SK-N-SH (cell line): ENCODE measurements at regions not wholly inside any gene's neighbourhood (a gene's known extent, or its start where the extent isn't known, plus 50 kb on each side); places are given as distances from the start of the nearest gene placed in this dataset.

ENCODE experiments used
- CTCF ChIA-PET: fragments of 300-600, 350-600 bp; formaldehyde crosslinking; extraction: SDS; loops from one replicate; lab custom pipeline; 2021; lab: Yijun Ruan, JAX
- POLR2A ChIA-PET: fragments of 350-600 bp; sonication (Branson Sonifier 250); formaldehyde crosslinking; extraction: SDS; loops from one replicate; lab custom pipeline; 2020; ENCODE audit warnings: antibody characterized with exemption, inconsistent platforms; lab: Yijun Ruan, JAX
- DNase-seq: peaks from one replicate; pipeline ENCODE4 v3.0.0; 2012
- H2AFZ ChIP-seq: fragments of 200-600 bp; sonication (generic); 2 replicates; pipeline ENCODE4 v1.8.1; 2016; ENCODE audit warnings: antibody characterized with exemption, mild to moderate bottlenecking, low read depth
- H3F3A ChIP-seq: fragments of 200-600 bp; sonication (generic); replicated peaks from 2 replicates; pipeline ENCODE3; 2016; ENCODE audit warnings: antibody characterized with exemption, mild to moderate bottlenecking; ENCODE audit not compliant: insufficient read depth
- H3K27ac ChIP-seq, 2 experiments: fragments of 200-500 bp in 1 of 2; fragments of 200-600 bp in 1 of 2; sonication (Bioruptor generic) in 1 of 2; sonication (generic), shearing (Covaris generic) in 1 of 2; 2 replicates each; pipeline versions ENCODE4 v1.5.1 to v1.6.1; 2014 to 2016; ENCODE audit warnings: low read depth in 2 of 2, inconsistent platforms in 1 of 2, low read length in 1 of 2, mild to moderate bottlenecking in 1 of 2, mixed read lengths in 1 of 2
- H3K27me3 ChIP-seq: fragments of 200-600 bp; sonication (generic), shearing (Covaris generic); 2 replicates; pipeline ENCODE4 v1.6.1; 2016; ENCODE audit warnings: mixed run types; ENCODE audit not compliant: insufficient read depth
- H3K36me3 ChIP-seq, 2 experiments: fragments of 200-500 bp in 1 of 2; fragments of 200-600 bp in 1 of 2; sonication (Bioruptor generic) in 1 of 2; sonication (generic) in 1 of 2; replicated peaks in 1 of 2; 2 replicates each; pipeline versions ENCODE3 to v1.5.1; 2014 to 2016; ENCODE audit warnings: low read length in 1 of 2, mild to moderate bottlenecking in 1 of 2; ENCODE audit not compliant: insufficient read depth in 2 of 2, control insufficient read depth in 1 of 2
- H3K4me1 ChIP-seq, 2 experiments: fragments of 200-500 bp in 1 of 2; fragments of 200-600 bp in 1 of 2; sonication (Bioruptor generic) in 1 of 2; sonication (generic), shearing (Covaris generic) in 1 of 2; 2 replicates each; pipeline versions ENCODE4 v1.5.1 to v1.6.1; 2014 to 2016; ENCODE audit warnings: low read depth in 1 of 2, low read length in 1 of 2, mixed run types in 1 of 2; ENCODE audit not compliant: insufficient read depth in 2 of 2, control insufficient read depth in 1 of 2
- H3K4me2 ChIP-seq: fragments of 200-600 bp; sonication (generic), shearing (Covaris generic); 2 replicates; pipeline ENCODE4 v1.6.1; 2017; ENCODE audit warnings: mixed run types
- H3K4me3 ChIP-seq, 2 experiments: fragments of 200-500 bp in 1 of 2; fragments of 200-600 bp in 1 of 2; sonication (Bioruptor generic) in 1 of 2; sonication (generic), shearing (Covaris generic) in 1 of 2; 2 replicates each; pipeline versions ENCODE4 v1.5.1 to v1.8.1; 2014 to 2016; ENCODE audit warnings: low read depth in 2 of 2, inconsistent platforms in 1 of 2, low read length in 1 of 2, mild to moderate bottlenecking in 1 of 2, mixed read lengths in 1 of 2, moderate library complexity in 1 of 2
- H3K79me2 ChIP-seq: fragments of 200-600 bp; sonication (generic); 2 replicates; pipeline ENCODE4 v1.8.1; 2017; ENCODE audit warnings: mild to moderate bottlenecking; ENCODE audit not compliant: insufficient read depth
- H3K9ac ChIP-seq: fragments of 200-600 bp; sonication (generic); 2 replicates; pipeline ENCODE4 v1.6.1; 2017; ENCODE audit warnings: mixed run types
- H3K9me2 ChIP-seq: fragments of 200-600 bp; sonication (generic); 2 replicates; pipeline ENCODE4 v1.6.1; 2017; ENCODE audit warnings: mixed run types
- H3K9me3 ChIP-seq: fragments of 200-600 bp; sonication (generic); 2 replicates; pipeline ENCODE4 v1.6.1; 2017; ENCODE audit warnings: mixed run types, mild to moderate bottlenecking, moderate library complexity
- H4K20me1 ChIP-seq: fragments of 200-600 bp; sonication (generic); 2 replicates; pipeline ENCODE4 v1.6.1; 2017; ENCODE audit warnings: mild to moderate bottlenecking, mixed run types; ENCODE audit not compliant: insufficient read depth
- ELF1 ChIP-seq: IDR thresholded peaks from 2 replicates; pipeline ENCODE4 v1.4.0; 2012
- EP300 ChIP-seq, 2 experiments: IDR thresholded peaks; 2 replicates each; pipeline versions ENCODE4 v1.4.0 to v1.6.1; 2012; ENCODE audit warnings: borderline replicate concordance in 1 of 2, low read depth in 1 of 2, low read length in 1 of 2
- FOSL2 ChIP-seq: IDR thresholded peaks from 2 replicates; pipeline ENCODE4 v1.4.0; 2012; ENCODE audit warnings: low read depth, mild to moderate bottlenecking, moderate library complexity, borderline replicate concordance
- FOXJ3 ChIP-seq: sonication (generic); formaldehyde crosslinking; IDR thresholded peaks from 2 replicates; pipeline ENCODE4 v1.5.1; 2020; ENCODE audit warnings: mild to moderate bottlenecking, missing genetic modification reagents
- GABPA ChIP-seq: IDR thresholded peaks from 2 replicates; pipeline ENCODE4 v1.4.0; 2012; ENCODE audit warnings: low read depth, mild to moderate bottlenecking
- IRF3 ChIP-seq: fragments of 150-350 bp; IDR thresholded peaks from 2 replicates; pipeline ENCODE4 v1.6.1; 2016; ENCODE audit warnings: mild to moderate bottlenecking, low read depth, low read length
- MAX ChIP-seq: IDR thresholded peaks from 2 replicates; pipeline ENCODE4 v1.4.0; 2012; ENCODE audit warnings: low read depth
- MEF2A ChIP-seq: IDR thresholded peaks from 2 replicates; pipeline ENCODE4 v1.4.0; 2012; ENCODE audit warnings: low read depth, borderline replicate concordance
- POLR2AphosphoS5 ChIP-seq: IDR thresholded peaks from 2 replicates; pipeline ENCODE4 v1.6.1; 2012; ENCODE audit warnings: low read depth, low read length
- RAD21 ChIP-seq: IDR thresholded peaks from 2 replicates; pipeline ENCODE4 v1.6.1; 2012; ENCODE audit warnings: mild to moderate bottlenecking, low read length
- RXRA ChIP-seq: IDR thresholded peaks from 2 replicates; pipeline ENCODE4 v1.4.0; 2012; ENCODE audit warnings: low read depth, mild to moderate bottlenecking, borderline replicate concordance
- SIN3A ChIP-seq: IDR thresholded peaks from 2 replicates; pipeline ENCODE4 v1.6.1; 2012; ENCODE audit warnings: low read depth, mild to moderate bottlenecking, low read length, moderate library complexity, borderline replicate concordance
- TAF1 ChIP-seq: IDR thresholded peaks from 2 replicates; pipeline ENCODE4 v1.6.1; 2012; ENCODE audit warnings: low read depth, mild to moderate bottlenecking, low read length, moderate library complexity, borderline replicate concordance
- USF1 ChIP-seq: IDR thresholded peaks from 2 replicates; pipeline ENCODE4 v1.4.0; 2012; ENCODE audit warnings: low read depth, borderline replicate concordance
- YY1 ChIP-seq: IDR thresholded peaks from 2 replicates; pipeline ENCODE4 v1.4.0; 2012; ENCODE audit warnings: low read depth, mild to moderate bottlenecking
- ZBTB33 ChIP-seq: IDR thresholded peaks from 2 replicates; pipeline ENCODE4 v1.4.0; 2012; ENCODE audit warnings: low read depth, borderline replicate concordance
- WGBS: methylation state at CpG from one replicate; pipeline ENCODE4 v1.1.6; 2017; ENCODE audit warnings: low lambda C conversion rate; 5-methylcytosine and 5-hydroxymethylcytosine counted together
- TF ChIP-seq, protein P1 (sequence below): IDR thresholded peaks from 2 replicates; pipeline ENCODE4; 2012
- TF ChIP-seq, protein P2 (sequence below): fragments of 150-350 bp; IDR thresholded peaks from 2 replicates; pipeline ENCODE4 v1.6.1; 2017; ENCODE audit warnings: antibody characterized with exemption, low read length, low read depth, borderline replicate concordance

DNA sequence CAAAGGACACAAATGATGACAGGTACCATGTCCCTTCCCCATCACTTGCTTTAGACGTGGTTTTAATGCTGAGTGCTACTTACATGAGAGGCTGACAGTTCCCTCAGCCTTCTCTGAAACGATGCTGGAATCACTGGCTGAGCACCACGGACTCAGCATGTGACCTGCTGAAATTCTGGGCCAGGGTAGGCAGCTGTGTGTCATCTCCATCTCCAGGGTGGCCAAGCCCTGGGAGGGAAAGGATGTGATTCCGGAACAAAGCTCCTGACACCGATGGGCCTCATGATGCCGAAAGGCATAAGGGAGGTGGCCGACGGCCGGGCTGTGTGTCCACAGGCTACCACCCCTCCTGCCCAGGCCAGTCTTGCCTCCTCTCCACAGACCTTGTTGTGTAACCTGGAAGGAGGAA lies 184.3 kb upstream of the CST7 start:
- ChIA-PET POLR2A (no interaction called here), CTCF (no interaction called here)
- Histone ChIP-seq H3K9ac (no peak overlapping the region), H3F3A (no peaks in the 10 kb centered on the region), H2AFZ (no peak overlapping the region), H3K79me2 (no peaks in the 10 kb centered on the region), H3K27me3 (no peaks in the 10 kb centered on the region), H3K4me2 (no peak overlapping the region), H4K20me1 (no peaks in the 10 kb centered on the region), H3K4me3 (no peak overlapping the region), H3K27ac (no peak overlapping the region), H3K9me2 (no peaks in the 10 kb centered on the region), H3K4me1 (peaks cover 0 to 15% of the 10 kb centered on the region in 2 experiments; a peak in 1 of 4 replicates), H3K9me3 (no peaks in the 10 kb centered on the region), H3K36me3 (no peaks in the 10 kb centered on the region)
- TF ChIP-seq RAD21 = no peak
- TF ChIP-seq, protein P1, sequence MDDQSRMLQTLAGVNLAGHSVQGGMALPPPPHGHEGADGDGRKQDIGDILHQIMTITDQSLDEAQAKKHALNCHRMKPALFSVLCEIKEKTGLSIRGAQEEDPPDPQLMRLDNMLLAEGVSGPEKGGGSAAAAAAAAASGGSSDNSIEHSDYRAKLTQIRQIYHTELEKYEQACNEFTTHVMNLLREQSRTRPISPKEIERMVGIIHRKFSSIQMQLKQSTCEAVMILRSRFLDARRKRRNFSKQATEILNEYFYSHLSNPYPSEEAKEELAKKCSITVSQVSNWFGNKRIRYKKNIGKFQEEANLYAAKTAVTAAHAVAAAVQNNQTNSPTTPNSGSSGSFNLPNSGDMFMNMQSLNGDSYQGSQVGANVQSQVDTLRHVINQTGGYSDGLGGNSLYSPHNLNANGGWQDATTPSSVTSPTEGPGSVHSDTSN = no peak
- TF ChIP-seq ELF1 = no peak
- TF ChIP-seq TAF1 = no peak
- TF ChIP-seq RXRA = no peak
- no peak for TF ChIP-seq YY1
- no peak for TF ChIP-seq MAX
- no peak for TF ChIP-seq GABPA
- no peak for TF ChIP-seq MEF2A
- no peak for TF ChIP-seq FOXJ3 (CRISPR knock-in tag)
- no peak for TF ChIP-seq IRF3
- no peak for TF ChIP-seq FOSL2
- no peak for TF ChIP-seq USF1
- TF ChIP-seq EP300 (IDR thresholded peaks at IDR 0.05; ENCODE audit: borderline replicate concordance in 1 of 2, low read depth in 1 of 2, low read length in 1 of 2) = no peak
- 52% methylated on average over 8 of the region's 9 CpGs for WGBS
- no peak for DNase-seq

DNA sequence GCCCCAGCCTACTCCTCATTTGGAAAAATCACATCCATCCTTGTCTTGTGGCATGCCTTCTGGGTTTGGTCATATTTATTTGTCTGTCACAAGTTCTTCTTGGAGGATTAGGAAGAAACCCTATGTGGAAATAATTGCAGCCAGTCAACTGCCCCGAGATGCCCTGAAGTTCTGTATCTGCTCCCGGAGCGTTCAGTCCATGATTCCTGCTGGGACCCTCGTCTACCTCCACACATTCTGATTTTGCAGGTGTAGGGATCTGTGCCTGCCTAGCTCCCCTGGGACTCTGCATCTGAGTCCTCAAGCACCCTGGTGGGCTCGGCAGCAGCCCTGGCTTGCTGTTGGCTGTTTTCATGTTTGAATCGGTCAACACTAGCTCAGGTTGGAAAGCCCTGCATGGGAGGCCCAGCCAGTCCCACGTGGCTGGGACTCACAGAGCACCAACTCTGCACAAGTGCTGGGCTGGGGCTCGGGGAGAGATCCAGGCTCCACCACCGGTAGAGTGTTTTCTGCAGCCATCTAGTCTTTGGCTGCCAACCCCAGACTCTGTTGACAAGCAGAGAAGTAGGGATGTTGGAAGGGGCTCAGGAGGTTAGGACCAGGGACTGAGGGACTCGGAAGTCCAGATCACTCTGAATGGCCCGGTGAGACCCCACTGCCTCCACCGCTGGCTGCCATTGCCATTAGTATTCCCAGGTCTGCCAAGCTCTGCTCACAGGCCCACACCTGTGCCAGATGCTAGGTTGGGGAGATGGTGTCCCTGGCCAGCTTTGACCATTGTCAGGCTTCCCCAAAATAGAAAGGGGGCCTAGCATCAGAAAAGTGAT lies 183.5 kb upstream of the CST7 start:
- no peaks in the 10 kb centered on the region for H3K9me3 ChIP-seq
- no peaks in the 10 kb centered on the region for H3K9me2 ChIP-seq
- ChIA-PET POLR2A (no interaction called here), CTCF (no interaction called here)
- no peaks in the 10 kb centered on the region for H3F3A ChIP-seq
- WGBS = 45% methylated on average over 10 of the region's 12 CpGs
- H3K4me3 ChIP-seq = no peak overlapping the region
- no peak for DNase-seq
- H3K79me2 ChIP-seq = no peaks in the 10 kb centered on the region
- no peak overlapping the region for H3K9ac ChIP-seq
- TF ChIP-seq, protein P2, sequence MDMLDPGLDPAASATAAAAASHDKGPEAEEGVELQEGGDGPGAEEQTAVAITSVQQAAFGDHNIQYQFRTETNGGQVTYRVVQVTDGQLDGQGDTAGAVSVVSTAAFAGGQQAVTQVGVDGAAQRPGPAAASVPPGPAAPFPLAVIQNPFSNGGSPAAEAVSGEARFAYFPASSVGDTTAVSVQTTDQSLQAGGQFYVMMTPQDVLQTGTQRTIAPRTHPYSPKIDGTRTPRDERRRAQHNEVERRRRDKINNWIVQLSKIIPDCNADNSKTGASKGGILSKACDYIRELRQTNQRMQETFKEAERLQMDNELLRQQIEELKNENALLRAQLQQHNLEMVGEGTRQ = no peak
- TF ChIP-seq POLR2AphosphoS5 (no peak), SIN3A (no peak), RAD21 (no peak), ELF1 (no peak), ZBTB33 (no peak), MEF2A (no peak)
- H3K4me2 ChIP-seq = no peak overlapping the region
- no peak overlapping the region for H3K27ac ChIP-seq
- H2AFZ ChIP-seq = no peak overlapping the region
- no peaks in the 10 kb centered on the region for H4K20me1 ChIP-seq
- H3K4me1 ChIP-seq = peaks cover 0 to 15% of the 10 kb centered on the region in 2 experiments; a peak in 1 of 4 replicates
- H3K36me3 ChIP-seq = no peaks in the 10 kb centered on the region
- H3K27me3 ChIP-seq = no peaks in the 10 kb centered on the region
